GM12878 (cell line): ENCODE measurements at regions not wholly inside any gene's neighbourhood (a gene's known extent, or its start where the extent isn't known, plus 50 kb on each side); places are given as distances from the start of the nearest gene placed in this dataset.

Source experiments
- ATAC-seq: fragments of 200-7000 bp; cut with Tn5 transposase; 3 replicates; pipeline ENCODE4 v1.9.1; 2020; ENCODE audit warnings: mild to moderate bottlenecking, moderate library complexity
- BruUV-seq: library from RNA; stranded (reverse); fragments of 400-500 nt; replicated peaks from 2 replicates; lab custom pipeline; 2021; lab: Mats Ljungman, UMichigan
- CTCF ChIA-PET: fragments of 300-600 bp; sonication (Branson Sonifier 250); formaldehyde crosslinking; extraction: SDS; loops from one replicate; lab custom pipeline; 2021; ENCODE audit warnings: inconsistent platforms; lab: Yijun Ruan, JAX
- POLR2A ChIA-PET: fragments of 350-600 bp; formaldehyde crosslinking; extraction: SDS; loops from one replicate; lab custom pipeline; 2021; ENCODE audit warnings: inconsistent platforms; lab: Charles Lee
- RAD21 ChIA-PET: fragments of 300-600 bp; sonication (Branson Sonifier 250); formaldehyde crosslinking; loops from one replicate; lab custom pipeline; 2023; ENCODE audit warnings: antibody characterized with exemption; ENCODE audit not compliant: unreplicated experiment; lab: Charles Lee
- SMC1A ChIA-PET: fragments of 300-600 bp; sonication (Branson Sonifier 250); formaldehyde crosslinking; loops from one replicate; lab custom pipeline; 2023; ENCODE audit not compliant: unreplicated experiment, uncharacterized antibody; lab: Charles Lee
- DNase-seq: peaks from one replicate; pipeline ENCODE4 v3.0.0-alpha.2; 2011; ENCODE audit warnings: low read depth, low spot score
- FAIRE-seq: peaks from 3 replicates; lab custom pipeline; 2011; peaks lifted over from hg19 to GRCh38; lab: Jason Lieb, UNC
- H2AFZ ChIP-seq: 2 replicates; pipeline ENCODE4 v1.6.0; 2011; ENCODE audit warnings: low read depth, low read length, control low read depth; ENCODE audit not compliant: control insufficient read depth
- H3K27ac ChIP-seq: 2 replicates; pipeline ENCODE4 v1.5.1; 2011; ENCODE audit warnings: control low read depth; ENCODE audit not compliant: control insufficient read depth, insufficient read depth
- H3K27me3 ChIP-seq, 2 experiments: replicated peaks in 1 of 2; 2 replicates each; pipeline versions ENCODE4 v1.6.0 to v1.6.1; 2011; ENCODE audit warnings: low read length in 1 of 2; ENCODE audit not compliant: control insufficient read depth in 2 of 2, insufficient read depth in 2 of 2
- H3K36me3 ChIP-seq, 2 experiments: 2 replicates each; pipeline ENCODE4 v1.5.1; 2011; ENCODE audit warnings: low read length in 1 of 2; ENCODE audit not compliant: control insufficient read depth in 2 of 2, insufficient read depth in 2 of 2
- H3K4me1 ChIP-seq: 2 replicates; pipeline ENCODE4 v1.6.1; 2011; ENCODE audit warnings: mild to moderate bottlenecking, low read length, moderate library complexity, mixed read lengths; ENCODE audit not compliant: control insufficient read depth, insufficient read depth
- H3K4me2 ChIP-seq: 2 replicates; pipeline ENCODE4 v1.6.0; 2011; ENCODE audit warnings: control low read depth; ENCODE audit not compliant: control insufficient read depth, insufficient read depth
- H3K4me3 ChIP-seq: fragments of 200-600 bp; sonication (generic); 2 replicates; pipeline ENCODE4 v1.5.1; 2016
- H3K79me2 ChIP-seq: 2 replicates; pipeline ENCODE4 v1.6.0; 2011; ENCODE audit warnings: low read length; ENCODE audit not compliant: control insufficient read depth, insufficient read depth
- H3K9ac ChIP-seq: 2 replicates; pipeline ENCODE4 v1.8.0; 2011; ENCODE audit warnings: low read length, control low read depth, mixed read lengths; ENCODE audit not compliant: control insufficient read depth, insufficient read depth
- H3K9me3 ChIP-seq: replicated peaks from 3 replicates; pipeline ENCODE4 v1.5.1; 2011; ENCODE audit warnings: mild to moderate bottlenecking, low read length; ENCODE audit not compliant: control insufficient read depth, insufficient read depth
- H4K20me1 ChIP-seq: 2 replicates; pipeline ENCODE4 v1.6.0; 2011; ENCODE audit not compliant: control insufficient read depth, insufficient read depth
- CBX3 ChIP-seq: fragments of 200-600 bp; sonication (generic); IDR thresholded peaks from 2 replicates; pipeline ENCODE4 v1.6.1; 2016; ENCODE audit warnings: low read depth, borderline replicate concordance
- SIN3A ChIP-seq: IDR thresholded peaks from 2 replicates; pipeline ENCODE4 v1.6.1; 2012; ENCODE audit warnings: low read depth, low read length, improper control_type of control experiment
- SKIL ChIP-seq: fragments of 450-650 bp; IDR thresholded peaks from 2 replicates; pipeline ENCODE4 v1.6.1; 2017; ENCODE audit warnings: mild to moderate bottlenecking, low read depth, inconsistent platforms; ENCODE audit not compliant: poor library complexity, severe bottlenecking
- TBL1XR1 ChIP-seq: IDR thresholded peaks from 2 replicates; pipeline ENCODE4 v1.6.1; 2012; ENCODE audit warnings: low read depth, low read length, improper control_type of control experiment
- ZZZ3 ChIP-seq: IDR thresholded peaks from 2 replicates; pipeline ENCODE4 v1.6.1; 2011; ENCODE audit warnings: low read depth; ENCODE audit not compliant: control insufficient read depth, insufficient read length
- WGBS: methylation state at CpG from one replicate; pipeline ENCODE4 v1.1.6; 2016; ENCODE audit warnings: low lambda C conversion rate; ENCODE audit not compliant: insufficient replicate concordance, insufficient coverage; ENCODE audit errors: missing lambda C conversion rate; 5-methylcytosine and 5-hydroxymethylcytosine counted together
- in situ Hi-C: fragments of 300-500 bp; cut with MboI; formaldehyde crosslinking; loops from 9 replicates; pipeline ENCODE4 v1.14.3; 2018; ENCODE audit warnings: mixed read lengths
- intact Hi-C: fragments of 100-400 bp; cut with micrococcal nuclease; formaldehyde crosslinking; loops from one replicate; pipeline ENCODE4 v1.14.2; 2022; ENCODE audit not compliant: unreplicated experiment
- TF ChIP-seq, protein P1 (sequence below): fragments of 450-650 bp; IDR thresholded peaks from 2 replicates; pipeline ENCODE4 v1.6.1; 2017; ENCODE audit warnings: mild to moderate bottlenecking, moderate library complexity
- TF ChIP-seq, protein P2 (sequence below): IDR thresholded peaks from 2 replicates; pipeline ENCODE4 v1.6.1; 2012; ENCODE audit warnings: low read depth, low read length, improper control_type of control experiment
- TF ChIP-seq, protein P3 (sequence below): fragments of 450-650 bp; IDR thresholded peaks from 2 replicates; pipeline ENCODE4 v1.6.1; 2017; ENCODE audit warnings: mild to moderate bottlenecking

GRCh38 chr13:112210371-112210770 is 143.4 kb downstream of the SOX1 start:
- Histone ChIP-seq H2AFZ (no peak overlapping the region), H3K36me3 (no peaks in the 10 kb centered on the region), H3K9me3 (no peaks in the 10 kb centered on the region; the same call in 2 of the 3 replicates), H3K27me3 (no peaks in the 10 kb centered on the region), H3K4me1 (no peaks in the 10 kb centered on the region), H3K27ac (no peak overlapping the region), H3K4me3 (no peak overlapping the region), H4K20me1 (no peaks in the 10 kb centered on the region)
- ChIA-PET POLR2A (no interaction called here), SMC1A (no interaction called here), RAD21 (no interaction called here), CTCF (no interaction called here)
- FAIRE-seq (no peak), DNase-seq (no peak), ATAC-seq (no peak)
- in situ Hi-C loops: no loop called here
- no TSS peak for BruUV-seq
- TF ChIP-seq, protein P1, sequence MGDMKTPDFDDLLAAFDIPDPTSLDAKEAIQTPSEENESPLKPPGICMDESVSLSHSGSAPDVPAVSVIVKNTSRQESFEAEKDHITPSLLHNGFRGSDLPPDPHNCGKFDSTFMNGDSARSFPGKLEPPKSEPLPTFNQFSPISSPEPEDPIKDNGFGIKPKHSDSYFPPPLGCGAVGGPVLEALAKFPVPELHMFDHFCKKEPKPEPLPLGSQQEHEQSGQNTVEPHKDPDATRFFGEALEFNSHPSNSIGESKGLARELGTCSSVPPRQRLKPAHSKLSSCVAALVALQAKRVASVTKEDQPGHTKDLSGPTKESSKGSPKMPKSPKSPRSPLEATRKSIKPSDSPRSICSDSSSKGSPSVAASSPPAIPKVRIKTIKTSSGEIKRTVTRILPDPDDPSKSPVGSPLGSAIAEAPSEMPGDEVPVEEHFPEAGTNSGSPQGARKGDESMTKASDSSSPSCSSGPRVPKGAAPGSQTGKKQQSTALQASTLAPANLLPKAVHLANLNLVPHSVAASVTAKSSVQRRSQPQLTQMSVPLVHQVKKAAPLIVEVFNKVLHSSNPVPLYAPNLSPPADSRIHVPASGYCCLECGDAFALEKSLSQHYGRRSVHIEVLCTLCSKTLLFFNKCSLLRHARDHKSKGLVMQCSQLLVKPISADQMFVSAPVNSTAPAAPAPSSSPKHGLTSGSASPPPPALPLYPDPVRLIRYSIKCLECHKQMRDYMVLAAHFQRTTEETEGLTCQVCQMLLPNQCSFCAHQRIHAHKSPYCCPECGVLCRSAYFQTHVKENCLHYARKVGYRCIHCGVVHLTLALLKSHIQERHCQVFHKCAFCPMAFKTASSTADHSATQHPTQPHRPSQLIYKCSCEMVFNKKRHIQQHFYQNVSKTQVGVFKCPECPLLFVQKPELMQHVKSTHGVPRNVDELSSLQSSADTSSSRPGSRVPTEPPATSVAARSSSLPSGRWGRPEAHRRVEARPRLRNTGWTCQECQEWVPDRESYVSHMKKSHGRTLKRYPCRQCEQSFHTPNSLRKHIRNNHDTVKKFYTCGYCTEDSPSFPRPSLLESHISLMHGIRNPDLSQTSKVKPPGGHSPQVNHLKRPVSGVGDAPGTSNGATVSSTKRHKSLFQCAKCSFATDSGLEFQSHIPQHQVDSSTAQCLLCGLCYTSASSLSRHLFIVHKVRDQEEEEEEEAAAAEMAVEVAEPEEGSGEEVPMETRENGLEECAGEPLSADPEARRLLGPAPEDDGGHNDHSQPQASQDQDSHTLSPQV: no peak
- TF ChIP-seq TBL1XR1 (no peak), CBX3 (no peak), SKIL (no peak), SIN3A (no peak), ZZZ3 (no peak)
- TF ChIP-seq, protein P2, sequence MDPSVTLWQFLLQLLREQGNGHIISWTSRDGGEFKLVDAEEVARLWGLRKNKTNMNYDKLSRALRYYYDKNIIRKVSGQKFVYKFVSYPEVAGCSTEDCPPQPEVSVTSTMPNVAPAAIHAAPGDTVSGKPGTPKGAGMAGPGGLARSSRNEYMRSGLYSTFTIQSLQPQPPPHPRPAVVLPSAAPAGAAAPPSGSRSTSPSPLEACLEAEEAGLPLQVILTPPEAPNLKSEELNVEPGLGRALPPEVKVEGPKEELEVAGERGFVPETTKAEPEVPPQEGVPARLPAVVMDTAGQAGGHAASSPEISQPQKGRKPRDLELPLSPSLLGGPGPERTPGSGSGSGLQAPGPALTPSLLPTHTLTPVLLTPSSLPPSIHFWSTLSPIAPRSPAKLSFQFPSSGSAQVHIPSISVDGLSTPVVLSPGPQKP: no peak
- TF ChIP-seq, protein P3, sequence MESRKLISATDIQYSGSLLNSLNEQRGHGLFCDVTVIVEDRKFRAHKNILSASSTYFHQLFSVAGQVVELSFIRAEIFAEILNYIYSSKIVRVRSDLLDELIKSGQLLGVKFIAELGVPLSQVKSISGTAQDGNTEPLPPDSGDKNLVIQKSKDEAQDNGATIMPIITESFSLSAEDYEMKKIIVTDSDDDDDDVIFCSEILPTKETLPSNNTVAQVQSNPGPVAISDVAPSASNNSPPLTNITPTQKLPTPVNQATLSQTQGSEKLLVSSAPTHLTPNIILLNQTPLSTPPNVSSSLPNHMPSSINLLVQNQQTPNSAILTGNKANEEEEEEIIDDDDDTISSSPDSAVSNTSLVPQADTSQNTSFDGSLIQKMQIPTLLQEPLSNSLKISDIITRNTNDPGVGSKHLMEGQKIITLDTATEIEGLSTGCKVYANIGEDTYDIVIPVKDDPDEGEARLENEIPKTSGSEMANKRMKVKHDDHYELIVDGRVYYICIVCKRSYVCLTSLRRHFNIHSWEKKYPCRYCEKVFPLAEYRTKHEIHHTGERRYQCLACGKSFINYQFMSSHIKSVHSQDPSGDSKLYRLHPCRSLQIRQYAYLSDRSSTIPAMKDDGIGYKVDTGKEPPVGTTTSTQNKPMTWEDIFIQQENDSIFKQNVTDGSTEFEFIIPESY: no peak
- TF ChIP-seq, all 136 proteins: peak for 0
- Histone ChIP-seq H3K79me2 (no peaks in the 10 kb centered on the region), H3K9ac (no peak overlapping the region), H3K4me2 (no peak overlapping the region)
- WGBS: 40% methylated on average over 11 of the region's 11 CpGs
- intact Hi-C loops: no loop called here
